Central memory CD4-positive, alpha-beta T cell (primary cell): ENCODE measurements at regions not wholly inside any gene's neighbourhood (a gene's known extent, or its start where the extent isn't known, plus 50 kb on each side); places are given as distances from the start of the nearest gene placed in this dataset.

Experiments
- DNase-seq: peaks from one replicate; pipeline ENCODE4 v3.0.0; 2022

DNA sequence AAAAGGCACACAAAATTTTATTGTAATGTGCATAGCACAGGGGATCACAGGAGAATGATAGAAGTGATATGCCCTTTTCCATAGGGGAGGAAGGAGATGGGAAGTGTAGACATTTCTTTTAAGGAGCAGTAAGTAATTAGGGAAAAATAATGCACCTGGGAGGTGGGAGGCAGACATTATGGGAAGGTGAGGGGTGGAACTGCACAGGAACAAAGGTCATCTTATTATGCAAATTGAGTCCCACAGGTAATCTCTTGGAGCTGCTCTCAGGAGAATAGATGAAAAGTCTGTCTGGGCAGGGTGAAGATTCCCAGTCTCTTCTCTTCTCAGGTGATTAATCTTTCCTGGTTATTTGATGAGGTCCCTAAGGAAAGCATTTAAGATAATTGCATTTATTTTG, 331.5 kb downstream of the ENC1 start:
- DNase-seq = no peak

DNA sequence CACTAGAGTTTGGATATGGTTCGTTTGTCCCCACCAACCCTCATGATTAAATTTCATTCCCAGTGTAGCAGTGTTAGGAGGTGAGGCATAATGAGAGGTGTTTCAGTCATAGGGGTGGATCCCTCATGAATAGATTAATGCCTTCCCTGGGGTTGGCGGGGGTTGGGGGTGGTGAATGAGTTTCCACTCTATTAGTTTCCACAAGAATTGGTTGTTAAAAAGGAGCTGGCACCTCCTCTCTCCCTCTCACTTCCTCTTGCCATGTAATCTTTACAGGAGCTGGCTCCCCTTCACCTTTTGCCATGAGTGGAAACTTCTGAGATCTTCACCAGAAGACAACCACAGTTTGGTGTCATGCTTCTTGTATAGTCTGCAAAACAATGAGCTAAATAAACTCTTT, 333.7 kb downstream of the ENC1 start:
- no peak for DNase-seq

DNA sequence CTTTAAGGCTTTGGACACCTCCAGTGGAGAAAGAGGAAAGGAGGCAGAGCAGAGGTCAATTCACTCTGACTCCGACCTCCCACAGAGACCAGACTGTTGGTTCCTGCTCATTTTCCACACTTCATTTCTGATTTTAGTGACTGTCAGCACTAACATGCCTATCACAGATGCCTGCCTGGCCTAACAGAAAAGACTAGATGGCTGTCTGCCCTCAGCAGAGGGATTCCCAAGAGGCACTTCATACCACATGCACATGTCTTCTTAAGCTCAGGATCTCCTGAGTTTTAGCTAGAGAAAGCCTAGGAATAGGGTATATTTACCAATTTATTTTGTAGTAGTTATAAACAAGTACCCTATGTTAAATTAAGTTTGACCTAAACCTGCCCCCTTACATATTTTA, 336.0 kb downstream of the ENC1 start:
- DNase-seq = no peak

DNA sequence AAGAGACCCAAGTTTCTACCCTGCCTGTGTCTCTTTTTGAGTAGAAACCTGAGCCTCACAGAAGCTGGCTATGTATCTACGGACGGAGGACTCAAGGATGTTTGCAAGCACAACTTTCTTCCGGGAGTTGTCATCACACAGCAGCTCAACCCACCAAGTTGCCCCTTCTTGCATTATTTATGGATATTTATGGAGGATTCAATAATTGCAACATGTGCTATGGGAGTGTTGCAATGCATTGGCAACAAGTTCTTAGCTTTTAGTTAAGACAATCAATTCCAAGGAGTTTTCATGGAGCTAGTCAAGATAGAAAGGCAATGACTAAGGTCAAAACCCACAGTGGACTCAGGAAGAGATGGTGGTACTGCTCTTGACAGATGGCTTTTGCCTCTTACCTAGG, 336.9 kb downstream of the ENC1 start:
- DNase-seq = no peak

DNA sequence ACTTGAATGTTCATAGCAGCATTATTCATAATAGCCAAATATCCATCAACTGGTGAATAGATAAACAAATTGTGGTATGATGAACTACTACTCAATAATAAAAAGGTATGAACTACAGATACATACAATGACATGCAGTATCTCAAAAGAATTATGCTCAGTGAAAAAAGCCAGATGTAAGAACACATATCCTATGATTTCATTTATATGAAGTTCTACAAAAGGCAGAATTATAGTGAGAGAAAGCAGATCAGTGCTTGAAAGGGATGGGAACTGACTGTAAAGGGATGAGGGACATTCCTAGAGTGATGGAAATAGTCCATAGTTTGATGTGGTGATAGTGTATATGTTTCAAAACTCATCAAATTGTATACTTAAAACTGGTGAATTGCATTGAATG, 339.0 kb downstream of the ENC1 start:
- DNase-seq = no peak

DNA sequence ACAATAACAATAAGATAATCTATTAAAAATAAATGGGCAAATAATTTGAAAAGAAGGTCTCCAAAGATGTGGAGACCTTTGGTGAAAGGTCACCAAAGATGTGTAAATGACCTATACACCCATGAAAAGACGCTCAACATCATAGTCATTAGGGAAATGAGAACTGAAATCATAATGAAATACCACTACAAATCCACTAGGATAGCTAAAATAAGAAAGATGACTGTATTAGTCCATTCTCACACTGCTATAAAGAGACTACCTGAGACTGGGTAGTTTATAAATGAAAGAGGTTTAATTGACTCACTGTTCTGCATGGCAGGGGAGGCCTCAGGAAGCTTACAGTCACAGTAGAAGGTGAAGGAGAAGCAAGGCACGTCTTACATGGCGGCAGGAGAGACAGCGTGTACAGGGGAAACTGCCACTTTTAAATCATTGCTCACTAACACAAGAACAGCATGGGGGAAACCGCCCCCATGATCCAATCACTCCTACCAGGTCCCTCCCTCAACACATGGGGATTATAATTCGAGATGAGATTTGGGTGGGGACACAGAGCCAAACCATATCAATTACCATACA, 339.6 kb downstream of the ENC1 start:
- no peak for DNase-seq

DNA sequence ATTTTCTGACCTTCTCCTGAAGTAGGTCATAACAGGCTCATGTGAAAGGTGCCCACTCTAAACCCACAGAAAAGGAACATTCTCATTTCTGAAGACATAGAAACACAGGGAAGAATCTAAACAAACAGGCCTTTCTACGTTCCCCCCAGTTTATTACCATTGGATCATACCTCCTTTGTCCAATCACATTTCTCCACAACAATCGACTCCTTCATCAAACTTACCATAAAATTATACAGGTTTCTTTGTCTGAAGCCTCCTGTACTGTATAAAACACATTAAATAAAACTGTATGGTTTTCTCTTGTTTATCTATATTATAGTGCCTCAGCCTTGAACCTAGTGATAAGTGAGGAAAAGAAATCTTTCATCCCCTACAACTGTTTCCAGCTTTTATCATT, 340.7 kb downstream of the ENC1 start:
- DNase-seq = no peak

DNA sequence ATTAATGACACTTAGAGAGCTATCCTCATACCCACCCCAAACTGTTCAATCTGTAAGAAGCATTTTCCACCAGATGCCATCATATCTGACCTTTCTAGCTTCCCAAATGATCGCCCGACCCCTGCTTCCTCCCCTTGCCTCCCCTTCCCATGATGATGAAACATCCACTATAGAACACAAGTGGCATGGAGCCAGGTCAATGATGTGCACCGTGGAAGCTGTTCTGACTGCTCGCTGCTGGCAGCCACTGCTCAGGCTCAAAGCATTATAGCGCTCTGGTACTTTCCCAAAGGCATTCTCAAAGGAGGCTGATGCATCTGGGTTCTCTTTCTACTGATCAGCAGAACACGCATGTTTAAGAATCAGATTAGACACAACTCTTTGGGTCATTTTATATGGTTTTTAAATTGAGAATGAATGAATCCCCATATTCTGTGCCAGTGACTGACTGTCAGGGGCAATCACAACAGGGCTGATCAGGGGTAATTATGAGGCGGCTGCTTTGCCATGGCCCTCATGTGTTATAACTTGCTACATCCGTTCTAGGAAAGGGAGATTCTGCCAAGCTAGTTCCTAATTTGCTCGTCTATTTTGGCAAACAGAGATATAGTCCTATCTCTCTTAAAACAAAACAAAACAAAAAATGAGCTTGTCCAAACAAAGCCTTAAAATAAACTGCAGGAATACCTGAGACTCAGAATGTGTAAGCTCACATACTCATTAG, 343.7 kb downstream of the ENC1 start:
- DNase-seq = no peak

DNA sequence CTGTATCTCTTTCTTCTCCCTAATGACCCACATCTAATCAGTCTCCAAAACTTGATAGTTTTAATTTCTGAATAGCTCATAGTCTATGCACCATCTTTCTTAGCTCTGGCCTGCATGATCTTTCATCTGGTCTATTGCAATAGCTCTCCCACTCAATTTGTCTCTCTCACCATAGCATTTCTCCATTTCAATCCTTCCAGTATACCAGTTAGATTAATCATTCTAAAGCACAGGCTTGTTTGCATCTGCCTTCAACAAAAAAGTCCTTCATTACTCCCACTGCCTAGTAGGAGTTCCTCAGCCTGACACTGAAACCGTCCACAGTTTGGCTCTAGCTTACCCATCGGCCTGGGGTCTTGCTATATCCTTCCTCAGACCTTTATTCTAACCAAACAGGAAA, 344.9 kb downstream of the ENC1 start:
- DNase-seq = no peak

DNA sequence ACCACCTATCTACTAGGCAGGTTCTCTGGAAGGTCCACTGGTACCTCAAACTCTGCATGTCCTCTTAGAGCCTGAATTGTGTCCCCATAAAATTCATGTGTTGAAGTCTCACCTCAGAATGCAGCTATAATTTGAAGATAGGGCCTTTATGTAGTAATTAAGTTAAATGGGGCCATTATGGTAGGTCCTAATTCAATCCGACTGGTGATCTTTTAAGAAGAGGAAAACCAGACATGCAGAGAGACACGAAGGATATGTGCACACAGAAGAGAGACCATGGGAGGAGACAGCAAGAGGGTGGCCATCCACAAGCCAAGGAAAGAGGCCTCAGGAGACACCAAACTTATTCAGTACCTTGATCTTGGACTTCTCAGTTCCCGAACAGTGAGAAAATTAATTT, 345.4 kb downstream of the ENC1 start:
- DNase-seq = no peak

DNA sequence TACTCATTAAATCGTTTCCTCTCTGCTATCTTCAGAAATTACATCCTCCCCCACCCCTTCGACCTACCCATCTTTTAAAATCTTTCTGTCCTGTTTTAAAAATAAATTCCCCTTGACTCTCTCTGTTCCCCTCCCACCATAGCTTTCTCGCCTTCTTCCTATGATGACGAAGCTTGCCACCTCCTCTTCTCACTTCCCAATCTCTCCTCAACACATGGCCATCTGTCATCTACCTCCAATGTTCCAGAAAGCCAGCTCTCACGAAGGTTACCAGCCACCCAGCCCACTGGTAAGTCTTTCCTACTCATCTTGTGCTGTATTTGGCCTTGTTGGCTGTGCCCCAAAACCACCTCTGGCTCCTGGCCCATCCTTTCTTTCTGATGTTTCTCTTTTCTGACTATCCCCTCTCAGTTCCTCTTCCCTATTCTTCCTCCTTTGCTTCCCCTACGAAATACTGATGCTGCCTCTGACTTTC, 346.3 kb downstream of the ENC1 start:
- DNase-seq = no peak

DNA sequence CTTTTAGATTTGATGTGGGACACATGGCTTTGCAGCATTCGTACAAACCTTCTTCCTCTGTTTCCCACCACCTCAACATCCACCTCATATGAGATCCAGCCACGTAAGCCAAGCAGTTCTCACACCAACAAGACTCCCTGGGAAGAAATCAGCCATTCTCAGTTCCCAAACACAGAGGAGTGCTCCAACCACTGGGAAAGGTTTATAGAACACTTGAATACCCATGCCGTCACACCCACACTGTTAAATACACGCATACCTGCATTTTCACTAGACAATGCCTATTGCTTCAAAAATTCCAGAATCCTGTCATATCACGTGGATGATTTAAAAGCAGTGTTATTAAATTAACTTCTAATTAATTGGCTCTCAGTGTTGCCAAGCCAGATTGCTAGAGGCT, 347.3 kb downstream of the ENC1 start:
- DNase-seq = no peak

DNA sequence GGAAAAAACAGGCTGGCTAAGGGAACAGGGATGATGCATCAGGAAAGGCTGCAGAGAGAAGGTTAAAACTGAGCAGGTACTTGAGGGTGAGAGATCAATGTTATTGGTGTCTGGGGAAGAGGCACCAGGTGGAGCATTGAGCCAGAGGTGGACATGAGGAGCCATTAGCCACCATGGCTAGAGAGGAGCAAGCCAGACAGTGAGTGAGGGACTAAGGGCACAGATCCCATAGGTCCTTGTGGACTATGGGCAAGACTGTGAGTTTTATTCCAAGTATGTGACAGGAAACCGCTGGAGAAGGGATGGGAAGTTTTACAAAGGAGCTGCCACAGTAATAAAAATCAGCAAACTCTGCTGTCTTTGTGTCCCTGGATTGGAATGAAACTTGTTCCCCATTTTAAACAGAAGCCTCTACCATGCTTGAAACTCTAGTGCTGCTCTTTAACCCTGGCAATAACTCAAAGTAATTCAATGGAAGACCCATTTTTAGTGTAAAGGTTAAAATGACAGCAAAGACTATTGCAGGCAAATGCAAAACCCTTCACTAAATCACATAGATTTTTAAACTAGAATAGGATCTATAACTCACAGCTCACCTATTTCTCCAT, 349.8 kb downstream of the ENC1 start:
- DNase-seq = no peak

DNA sequence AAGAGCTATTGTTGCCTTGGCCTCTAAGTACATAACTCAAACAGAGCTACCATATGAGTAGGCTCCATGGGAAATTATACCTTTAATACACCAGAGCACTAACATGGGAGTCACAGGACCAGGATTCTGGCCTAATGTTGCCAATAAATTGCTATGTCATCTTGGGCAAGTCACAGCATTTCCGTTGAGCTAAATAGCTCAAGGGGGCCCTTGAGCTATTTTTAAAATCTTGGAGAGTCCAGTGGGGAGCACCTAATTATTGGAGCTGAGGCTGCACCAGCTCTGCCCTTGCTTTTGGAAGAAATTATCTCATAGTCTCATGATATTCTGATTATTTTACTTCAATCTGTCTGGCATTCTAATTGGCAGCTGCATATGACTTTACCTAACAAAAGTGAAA, 350.8 kb downstream of the ENC1 start:
- no peak for DNase-seq

DNA sequence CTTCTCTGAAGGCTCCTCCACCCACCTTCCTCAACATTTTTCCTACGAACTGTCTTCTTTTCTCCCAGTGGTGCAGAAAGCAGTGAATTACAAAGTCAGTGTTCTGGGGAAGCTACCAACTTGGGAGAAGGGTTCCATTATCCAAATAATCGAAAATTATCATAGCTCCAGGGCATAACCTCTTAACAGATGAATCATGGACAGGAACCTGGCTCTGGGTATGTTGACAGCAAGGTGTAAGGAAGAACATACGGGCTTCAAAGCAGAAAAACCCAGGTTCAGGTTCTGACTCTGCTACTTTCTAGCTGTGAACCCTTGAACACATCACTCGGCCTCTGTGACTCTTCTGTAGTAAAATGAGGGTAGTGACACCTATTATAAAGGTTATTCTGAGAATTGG, 351.3 kb downstream of the ENC1 start:
- no peak for DNase-seq

DNA sequence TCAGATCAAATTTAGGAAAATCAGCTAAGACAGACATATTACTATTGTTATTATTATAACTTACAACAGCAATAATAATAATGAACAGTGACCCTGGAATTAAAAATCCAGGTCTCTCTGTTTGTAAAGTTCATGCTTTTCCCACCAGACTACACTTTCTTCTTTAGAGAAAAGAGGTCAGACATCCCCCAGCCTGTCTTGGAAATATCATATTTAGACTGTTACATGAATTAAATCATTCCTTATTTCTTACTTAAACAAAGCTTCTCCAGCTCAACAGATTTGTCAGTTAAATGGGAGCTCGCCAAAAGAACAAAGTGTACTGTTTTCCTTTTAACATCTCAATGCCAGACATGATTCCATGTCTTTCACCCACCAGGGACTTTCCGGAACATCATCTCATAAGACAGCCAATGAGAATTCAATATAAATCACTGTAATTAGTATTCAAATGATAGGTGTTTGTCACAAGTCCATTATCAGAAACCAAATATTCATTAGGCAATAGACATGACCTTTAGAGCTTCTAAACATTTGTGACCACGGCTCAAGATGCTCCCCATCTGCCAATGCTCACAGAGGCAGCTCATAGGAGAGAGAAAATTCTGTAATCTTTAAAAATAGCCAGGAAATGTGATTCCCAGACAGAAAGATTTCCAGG, 351.9 kb downstream of the ENC1 start:
- no peak for DNase-seq

DNA sequence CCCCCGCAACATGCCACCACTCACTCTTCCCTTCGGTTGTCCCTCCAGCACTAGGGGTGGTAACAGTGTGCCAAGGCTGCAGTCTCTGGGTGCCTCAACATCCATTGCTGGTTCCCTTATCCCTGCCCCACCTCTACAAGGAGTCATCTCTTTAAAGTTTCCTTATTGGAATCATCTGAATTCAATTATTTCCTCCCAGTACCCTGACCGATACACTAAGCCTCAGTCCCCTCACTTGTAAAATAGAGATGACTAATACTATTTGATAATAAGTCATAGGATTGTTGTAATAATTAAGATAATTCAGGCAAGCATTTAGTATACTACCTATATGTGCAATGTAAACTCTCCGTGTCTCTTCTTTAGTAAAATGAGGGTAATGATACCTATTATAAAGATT, 352.5 kb downstream of the ENC1 start:
- DNase-seq = no peak

DNA sequence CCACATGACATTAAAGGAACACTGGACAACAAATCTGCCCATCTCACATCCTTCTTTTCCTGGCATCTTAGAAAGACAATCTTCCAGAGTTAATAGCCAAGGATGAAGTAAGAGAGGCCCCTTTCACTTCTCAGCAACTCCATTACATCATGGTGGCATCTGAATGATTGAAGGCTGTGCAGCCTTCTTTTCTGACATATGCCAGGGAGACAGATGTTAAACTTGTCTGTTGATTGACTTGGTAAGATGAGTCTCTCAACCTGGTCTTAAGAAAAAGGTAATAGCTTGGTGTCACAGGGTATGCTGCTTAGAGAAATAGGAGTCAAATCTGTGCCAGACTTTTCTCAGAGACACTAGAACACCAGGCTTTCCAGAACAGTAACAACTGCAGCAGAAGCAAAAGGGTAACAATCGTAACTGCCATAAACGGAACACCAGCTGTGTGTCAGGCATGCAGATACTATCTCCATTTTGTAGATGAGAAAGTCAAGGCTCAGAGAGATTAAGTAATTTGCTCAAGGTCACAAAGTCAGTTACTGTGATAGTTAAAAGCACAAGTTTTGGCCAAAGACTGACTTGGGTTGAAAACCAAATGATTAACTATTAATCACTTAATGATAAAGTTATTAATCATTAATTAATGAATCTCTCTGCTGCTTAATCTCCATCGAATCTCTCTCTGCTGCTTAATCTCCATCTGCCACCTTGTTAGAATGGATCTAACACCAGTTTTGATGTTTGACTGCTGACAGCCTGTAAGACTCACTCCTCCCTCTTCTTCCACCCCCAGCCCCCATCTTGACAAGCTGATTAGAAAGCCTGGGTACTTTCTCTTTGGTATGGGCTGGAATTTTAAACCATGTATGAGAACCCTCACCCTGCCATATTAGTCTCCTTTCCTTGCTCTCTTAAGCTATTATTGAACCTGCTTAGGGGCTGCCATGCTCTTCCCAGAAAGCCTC, 353.5 kb downstream of the ENC1 start:
- no peak for DNase-seq

DNA sequence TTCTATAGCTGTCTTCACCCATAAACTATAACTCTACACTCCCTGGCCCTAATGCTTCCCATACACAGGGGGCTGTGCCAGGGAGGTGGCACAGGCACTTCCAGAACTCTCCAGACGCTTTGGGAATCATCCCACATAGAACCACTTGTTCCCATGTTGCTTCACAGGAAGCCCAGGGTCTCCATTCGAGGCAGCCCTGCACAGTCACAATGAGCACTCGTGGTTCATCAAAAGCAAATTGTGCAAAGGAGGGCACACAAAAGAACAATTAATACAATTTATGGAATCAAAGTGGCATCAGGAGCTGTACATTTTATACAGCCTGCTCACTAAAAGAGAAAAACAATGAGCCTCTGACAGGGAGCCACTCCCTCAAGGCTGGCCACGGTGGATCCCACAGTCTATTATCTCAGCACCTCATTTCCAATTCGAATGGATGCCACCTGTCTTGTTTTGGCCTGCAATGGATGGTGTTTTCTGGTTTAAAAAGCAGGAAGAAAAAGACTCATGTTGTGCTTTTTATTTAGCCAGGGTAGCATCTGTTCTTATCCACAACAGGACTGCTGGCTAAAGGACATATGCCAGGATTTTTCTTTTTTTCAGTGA, 354.8 kb downstream of the ENC1 start:
- no peak for DNase-seq

DNA sequence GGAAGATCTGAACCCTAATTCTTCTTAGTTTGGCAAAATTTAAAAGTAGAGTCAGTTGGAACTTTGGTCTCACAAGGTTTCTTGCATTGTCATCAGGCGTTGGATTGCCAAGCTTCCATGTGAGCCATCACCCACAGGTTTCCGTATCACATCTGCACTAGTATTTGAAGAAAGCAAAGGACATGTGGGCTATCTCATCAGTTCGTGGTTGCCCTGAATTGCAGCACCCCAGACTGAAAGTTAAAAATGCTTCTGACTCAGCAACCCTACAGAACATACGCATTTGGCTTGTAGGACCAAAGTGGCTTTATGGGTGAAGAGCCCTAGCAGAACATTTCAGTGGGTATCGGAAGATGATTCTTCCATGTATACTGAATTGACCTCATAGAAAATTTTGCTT, 358.0 kb downstream of the ENC1 start:
- DNase-seq = no peak

DNA sequence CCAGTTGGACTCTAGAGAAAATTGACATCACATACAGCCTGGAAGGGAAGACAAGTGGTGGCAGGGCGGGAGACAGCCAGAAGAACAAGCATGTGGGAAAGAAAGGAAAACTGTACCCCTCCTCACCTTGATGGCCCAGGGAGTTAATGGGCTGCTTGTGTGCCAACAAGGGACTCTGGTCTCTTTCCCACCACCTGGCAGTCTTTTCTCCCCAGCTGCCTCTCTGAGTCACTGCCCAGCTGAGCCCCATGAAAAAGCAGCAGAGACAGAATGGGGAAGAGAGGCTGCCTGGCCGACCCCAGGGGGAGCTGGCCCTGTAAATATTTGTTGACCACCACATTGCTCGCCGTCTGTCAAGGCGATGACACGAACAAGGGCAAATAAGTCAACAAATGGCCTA, 359.4 kb downstream of the ENC1 start:
- DNase-seq = no peak

DNA sequence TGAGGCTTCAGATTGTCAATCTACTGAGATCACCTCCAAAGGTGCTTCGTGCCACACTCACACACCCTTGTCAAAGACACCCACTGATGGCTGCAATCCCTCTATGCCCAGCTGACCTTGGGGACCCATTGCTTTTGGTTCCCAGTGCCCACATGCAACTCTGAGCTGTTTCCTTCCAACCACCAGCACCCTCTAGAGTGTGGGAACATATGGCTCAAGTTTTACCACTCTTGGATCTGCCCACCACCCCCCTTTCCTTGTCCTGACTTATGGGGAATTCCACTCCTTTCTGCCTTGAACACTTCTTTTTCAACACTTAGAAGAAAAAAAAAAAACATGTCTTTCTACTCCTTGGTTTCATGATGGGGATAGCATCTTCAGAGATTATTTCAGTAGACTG, 360.2 kb downstream of the ENC1 start:
- DNase-seq = no peak
